Astrocyte of the spinal cord (primary cell): ENCODE measurements at regions not wholly inside any gene's neighbourhood (a gene's known extent, or its start where the extent isn't known, plus 50 kb on each side); places are given as distances from the start of the nearest gene placed in this dataset.
"Not testable (repeated sequence)": the region's sequence is repeated elsewhere in the genome, so short reads cannot be mapped to it uniquely, and the experiment has no call there.

Source experiments
- DNase-seq: peaks from one replicate; pipeline ENCODE4 v3.0.0; 2011; ENCODE audit warnings: low read depth, low spot score
- H3K4me3 ChIP-seq: 2 replicates; pipeline ENCODE4 v1.5.1; 2011; ENCODE audit warnings: low read depth, mild to moderate bottlenecking, low read length, moderate library complexity
- in situ Hi-C: cut with HindIII; loops from 2 replicates; pipeline ENCODE4 v1.10.0; 2017; ENCODE audit warnings: low sequenced_read_pairs
- TF ChIP-seq, protein P1 (sequence below): IDR thresholded peaks from 2 replicates; pipeline ENCODE4 v1.5.1; 2012; ENCODE audit warnings: low read depth, mild to moderate bottlenecking, low read length, inconsistent platforms

- H3K4me3 ChIP-seq, result no peak overlapping the region
- in situ Hi-C loops, result no loop called here
- DNase-seq, result no peak
- TF ChIP-seq, protein P1, sequence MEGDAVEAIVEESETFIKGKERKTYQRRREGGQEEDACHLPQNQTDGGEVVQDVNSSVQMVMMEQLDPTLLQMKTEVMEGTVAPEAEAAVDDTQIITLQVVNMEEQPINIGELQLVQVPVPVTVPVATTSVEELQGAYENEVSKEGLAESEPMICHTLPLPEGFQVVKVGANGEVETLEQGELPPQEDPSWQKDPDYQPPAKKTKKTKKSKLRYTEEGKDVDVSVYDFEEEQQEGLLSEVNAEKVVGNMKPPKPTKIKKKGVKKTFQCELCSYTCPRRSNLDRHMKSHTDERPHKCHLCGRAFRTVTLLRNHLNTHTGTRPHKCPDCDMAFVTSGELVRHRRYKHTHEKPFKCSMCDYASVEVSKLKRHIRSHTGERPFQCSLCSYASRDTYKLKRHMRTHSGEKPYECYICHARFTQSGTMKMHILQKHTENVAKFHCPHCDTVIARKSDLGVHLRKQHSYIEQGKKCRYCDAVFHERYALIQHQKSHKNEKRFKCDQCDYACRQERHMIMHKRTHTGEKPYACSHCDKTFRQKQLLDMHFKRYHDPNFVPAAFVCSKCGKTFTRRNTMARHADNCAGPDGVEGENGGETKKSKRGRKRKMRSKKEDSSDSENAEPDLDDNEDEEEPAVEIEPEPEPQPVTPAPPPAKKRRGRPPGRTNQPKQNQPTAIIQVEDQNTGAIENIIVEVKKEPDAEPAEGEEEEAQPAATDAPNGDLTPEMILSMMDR, result no peak
Measured at GRCh38 chrX:47722260-47722659, 63.3 kb upstream of the UXT start.

DNA sequence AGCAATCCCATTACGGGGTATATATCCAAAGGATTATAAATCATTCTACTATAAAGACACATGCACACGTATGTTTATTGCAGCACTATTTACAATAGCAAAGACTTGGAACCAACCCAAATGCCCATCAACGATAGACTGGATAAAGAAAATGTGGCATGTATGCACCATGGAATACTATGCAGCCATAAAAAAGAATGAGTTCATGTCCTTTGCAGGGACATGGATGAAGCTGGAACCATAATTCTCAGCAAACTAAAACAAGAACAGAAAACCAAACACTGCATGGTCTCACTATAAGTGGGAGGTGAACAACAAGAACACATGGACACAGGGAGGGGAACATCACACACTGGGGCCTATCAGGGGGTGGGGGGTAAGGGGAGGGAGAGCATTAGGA is 56.1 kb upstream of the UXT start:
- DNase-seq, H3K4me3 ChIP-seq, in situ Hi-C loops: not testable (repeated sequence)

- DNase-seq, in situ Hi-C loops, H3K4me3 ChIP-seq: not testable (repeated sequence)
Measured at GRCh38 chrX:47712675-47713074, 53.7 kb upstream of the UXT start.

- in situ Hi-C loops, result no loop called here
- DNase-seq, result no peak
- TF ChIP-seq, protein P1, result no peak
- H3K4me3 ChIP-seq, result no peak overlapping the region
Measured at GRCh38 chrX:47710252-47710651, 51.3 kb upstream of the UXT start.
